Skeletal muscle satellite cell (primary cell): ENCODE measurements at regions not wholly inside any gene's neighbourhood (a gene's known extent, or its start where the extent isn't known, plus 50 kb on each side); places are given as distances from the start of the nearest gene placed in this dataset.
"Not testable (repeated sequence)": the region's sequence is repeated elsewhere in the genome, so short reads cannot be mapped to it uniquely, and the experiment has no call there.

ENCODE experiments used
- H3K27me3 ChIP-seq: 2 replicates; pipeline ENCODE4 v1.7.0; 2013; ENCODE audit warnings: low read length; ENCODE audit not compliant: control insufficient read depth, insufficient read depth
- H3K36me3 ChIP-seq: 2 replicates; pipeline ENCODE4 v1.7.0; 2013; ENCODE audit warnings: mild to moderate bottlenecking, control low read depth, low read length; ENCODE audit not compliant: insufficient read depth
- H3K4me1 ChIP-seq: 2 replicates; pipeline ENCODE4 v1.7.0; 2013; ENCODE audit warnings: low read length; ENCODE audit not compliant: control insufficient read depth, insufficient read depth
- H3K4me2 ChIP-seq: 2 replicates; pipeline ENCODE4 v1.7.0; 2013; ENCODE audit warnings: mild to moderate bottlenecking, low read length
- H3K4me3 ChIP-seq: 2 replicates; pipeline ENCODE4 v1.7.0; 2013; ENCODE audit warnings: low read length
- H3K9ac ChIP-seq: 2 replicates; pipeline ENCODE4 v1.7.0; 2013; ENCODE audit warnings: mild to moderate bottlenecking, low read depth, low read length, moderate library complexity
- H3K9me3 ChIP-seq: replicated peaks from 2 replicates; pipeline ENCODE4 v1.7.0; 2013; ENCODE audit warnings: mild to moderate bottlenecking, control low read depth, low read length

- H3K4me1 ChIP-seq, H3K27me3 ChIP-seq, H3K9ac ChIP-seq, H3K4me3 ChIP-seq, H3K9me3 ChIP-seq, H3K4me2 ChIP-seq, H3K36me3 ChIP-seq: not testable (repeated sequence)
These were observed 223.5 kb downstream of the LIPI start for GRCh38 chr21:13986996-13987958.

GRCh38 chr21:13985865-13986863 is 224.6 kb downstream of the LIPI start:
- not testable (repeated sequence) for H3K9ac ChIP-seq, H3K27me3 ChIP-seq, H3K4me1 ChIP-seq, H3K36me3 ChIP-seq, H3K9me3 ChIP-seq, H3K4me2 ChIP-seq, H3K4me3 ChIP-seq

- H3K4me3 ChIP-seq, H3K4me2 ChIP-seq, H3K9ac ChIP-seq, H3K4me1 ChIP-seq, H3K36me3 ChIP-seq, H3K9me3 ChIP-seq, H3K27me3 ChIP-seq: not testable (repeated sequence)
These were observed 225.5 kb downstream of the LIPI start for GRCh38 chr21:13985137-13985864.

- not testable (repeated sequence) for H3K9ac ChIP-seq, H3K9me3 ChIP-seq, H3K4me1 ChIP-seq, H3K27me3 ChIP-seq, H3K4me2 ChIP-seq, H3K36me3 ChIP-seq, H3K4me3 ChIP-seq
These were observed 226.0 kb downstream of the LIPI start for GRCh38 chr21:13984728-13985127.

- H3K4me2 ChIP-seq, H3K4me1 ChIP-seq: not testable (repeated sequence)
These were observed 229.3 kb downstream of the LIPI start for GRCh38 chr21:13981176-13982087.

GRCh38 chr21:13980115-13980662 is 230.6 kb downstream of the LIPI start:
- peak overlapping the region; percentile 49 for H3K4me2 ChIP-seq
- H3K4me1 ChIP-seq, H3K9ac ChIP-seq, H3K9me3 ChIP-seq, H3K27me3 ChIP-seq, H3K36me3 ChIP-seq: not testable (repeated sequence)
- H3K4me3 ChIP-seq, result peak overlapping the region; percentile 45

More at GRCh38 chr21:13981176-13982087, 229.3 kb downstream of the LIPI start:
- H3K36me3 ChIP-seq, H3K9me3 ChIP-seq, H3K9ac ChIP-seq, H3K4me3 ChIP-seq, H3K27me3 ChIP-seq: not testable (repeated sequence)

GRCh38 chr21:13979608-13980007 is 231.1 kb downstream of the LIPI start:
- H3K36me3 ChIP-seq, H3K4me3 ChIP-seq, H3K27me3 ChIP-seq, H3K9ac ChIP-seq, H3K4me2 ChIP-seq, H3K4me1 ChIP-seq, H3K9me3 ChIP-seq: not testable (repeated sequence)

GRCh38 chr21:13974582-13974981 is 236.2 kb downstream of the LIPI start:
- not testable (repeated sequence) for H3K4me3 ChIP-seq, H3K36me3 ChIP-seq, H3K4me1 ChIP-seq, H3K4me2 ChIP-seq, H3K9me3 ChIP-seq, H3K27me3 ChIP-seq, H3K9ac ChIP-seq

- H3K4me3 ChIP-seq, H3K36me3 ChIP-seq, H3K9ac ChIP-seq, H3K4me1 ChIP-seq, H3K27me3 ChIP-seq, H3K9me3 ChIP-seq, H3K4me2 ChIP-seq: not testable (repeated sequence)
These were observed 240.9 kb downstream of the LIPI start for GRCh38 chr21:13969853-13970252.

GRCh38 chr21:13969002-13969401 is 241.8 kb downstream of the LIPI start:
- H3K9me3 ChIP-seq, H3K4me1 ChIP-seq, H3K36me3 ChIP-seq, H3K4me2 ChIP-seq, H3K9ac ChIP-seq, H3K4me3 ChIP-seq, H3K27me3 ChIP-seq: not testable (repeated sequence)
